DLD1 (cell line): ENCODE measurements at regions not wholly inside any gene's neighbourhood (a gene's known extent, or its start where the extent isn't known, plus 50 kb on each side); places are given as distances from the start of the nearest gene placed in this dataset.

Experiments
- in situ Hi-C: cut with HindIII; loops from 2 replicates; pipeline ENCODE4 v1.10.0; 2017; ENCODE audit warnings: low sequenced_read_pairs

- in situ Hi-C loops, result no loop called here
These were observed 231.8 kb downstream of the PIK3R1 start for GRCh38 chr5:68447136-68447929.

GRCh38 chr5:68449380-68449779, 233.8 kb downstream of the PIK3R1 start:
- in situ Hi-C loops, result no loop called here

GRCh38 chr5:68450245-68450852, 234.8 kb downstream of the PIK3R1 start:
- in situ Hi-C loops, result loop anchor here (25.0 kb wide), 1 partner anchor 537 kb away; no protein-coding TSS in a partner anchor

GRCh38 chr5:68452286-68452685, 236.7 kb downstream of the PIK3R1 start:
- in situ Hi-C loops, result loop anchor here (25.0 kb wide), 1 partner anchor 535 kb away; no protein-coding TSS in a partner anchor

DNA sequence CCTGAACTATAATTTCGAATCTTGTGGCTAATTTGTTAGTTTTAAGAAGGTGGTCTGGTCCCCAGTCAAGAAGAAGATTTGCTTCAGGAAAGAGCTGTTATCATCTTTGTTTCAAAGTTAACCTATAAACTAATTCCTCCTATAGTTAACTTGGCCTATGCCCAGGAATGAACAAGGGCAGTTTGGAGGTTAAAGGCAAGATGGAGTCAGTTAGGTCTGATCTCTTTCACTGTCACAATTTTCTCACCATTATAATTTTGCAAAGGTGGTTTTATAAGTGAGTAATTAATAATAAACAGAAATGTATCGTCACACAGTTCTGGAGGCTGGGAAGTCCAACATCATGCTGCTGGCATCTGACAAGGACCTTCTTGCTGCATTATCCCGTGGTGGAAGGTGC, 238.6 kb downstream of the PIK3R1 start:
- in situ Hi-C loops, result loop anchor here (25.0 kb wide), 1 partner anchor 533 kb away; no protein-coding TSS in a partner anchor

- in situ Hi-C loops, result loop anchor here (25.0 kb wide), 1 partner anchor 533 kb away; no protein-coding TSS in a partner anchor
These were observed 239.2 kb downstream of the PIK3R1 start for GRCh38 chr5:68454766-68455165.

DNA sequence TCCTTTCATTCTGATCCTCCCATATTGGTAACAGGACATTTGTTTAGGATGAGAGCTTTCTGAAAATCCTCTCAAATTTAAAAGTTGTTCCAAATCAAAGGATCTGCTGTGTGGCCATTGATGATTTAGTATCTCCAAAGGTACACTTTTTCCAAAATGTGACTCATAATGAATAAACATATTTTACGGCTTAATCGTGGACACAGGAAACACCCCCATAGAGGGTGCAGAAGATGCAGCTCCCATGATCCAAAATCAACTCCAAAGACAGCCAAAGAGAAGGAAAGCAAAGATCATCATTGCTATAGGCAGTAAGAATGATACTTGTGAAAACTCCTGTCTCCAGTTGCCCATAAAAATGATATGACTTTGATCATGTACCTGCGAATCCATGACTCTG, 239.7 kb downstream of the PIK3R1 start:
- in situ Hi-C loops, result loop anchor here (25.0 kb wide), 1 partner anchor 532 kb away; no protein-coding TSS in a partner anchor

DNA sequence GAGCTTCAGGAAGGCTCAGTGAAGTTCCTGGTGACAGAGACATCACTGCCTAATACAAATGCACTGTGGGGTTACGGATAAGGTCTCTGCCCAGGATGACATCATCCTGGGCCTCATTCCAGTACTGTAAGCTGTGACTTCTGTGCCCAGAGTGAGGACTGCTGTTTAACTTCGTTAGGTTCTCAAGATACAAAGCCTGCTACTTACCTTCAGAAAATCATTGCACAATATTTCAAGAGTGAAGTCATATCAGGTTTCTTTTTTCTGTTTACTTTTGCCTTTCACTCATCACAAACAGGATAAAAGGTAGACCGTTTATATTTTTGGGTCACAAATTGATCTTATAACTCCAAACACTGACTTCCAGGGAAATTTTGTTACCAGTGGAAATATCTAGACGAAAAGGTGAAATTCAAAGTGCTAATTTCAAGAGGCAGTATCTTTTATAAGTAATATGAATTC, 241.2 kb downstream of the PIK3R1 start:
- in situ Hi-C loops, result loop anchor here (25.0 kb wide), 1 partner anchor 531 kb away; no protein-coding TSS in a partner anchor

DNA sequence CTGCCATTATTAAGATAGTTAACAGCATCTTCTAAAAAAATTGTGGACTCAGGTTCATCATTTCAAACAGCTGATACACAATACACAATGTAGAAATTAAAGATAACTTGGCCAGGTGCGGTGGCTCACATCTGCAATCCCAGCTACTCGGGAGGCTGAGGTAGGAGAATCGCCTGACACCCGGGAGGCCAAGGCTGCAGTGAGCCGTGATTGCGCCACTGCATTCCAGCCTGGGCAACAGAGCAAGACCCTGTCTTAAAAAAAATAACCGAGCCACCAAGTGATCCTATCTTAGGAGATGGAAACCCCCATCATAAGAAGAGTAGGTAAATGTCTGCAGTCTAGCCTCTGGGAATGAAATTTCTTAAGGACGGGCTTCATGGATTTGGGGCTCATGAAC, 241.7 kb downstream of the PIK3R1 start:
- in situ Hi-C loops, result loop anchor here (25.0 kb wide), 1 partner anchor 530 kb away; no protein-coding TSS in a partner anchor

GRCh38 chr5:68458416-68459021, 243.0 kb downstream of the PIK3R1 start:
- in situ Hi-C loops, result loop anchor here (25.0 kb wide), 1 partner anchor 529 kb away; no protein-coding TSS in a partner anchor

GRCh38 chr5:68459093-68459809, 243.7 kb downstream of the PIK3R1 start:
- in situ Hi-C loops, result loop anchor here (25.0 kb wide), 1 partner anchor 528 kb away; no protein-coding TSS in a partner anchor

GRCh38 chr5:68459810-68460139, 244.2 kb downstream of the PIK3R1 start:
- in situ Hi-C loops, result loop anchor here (25.0 kb wide), 1 partner anchor 528 kb away; no protein-coding TSS in a partner anchor

GRCh38 chr5:68460147-68460798, 244.7 kb downstream of the PIK3R1 start:
- in situ Hi-C loops, result loop anchor here (25.0 kb wide), 1 partner anchor 527 kb away; no protein-coding TSS in a partner anchor

DNA sequence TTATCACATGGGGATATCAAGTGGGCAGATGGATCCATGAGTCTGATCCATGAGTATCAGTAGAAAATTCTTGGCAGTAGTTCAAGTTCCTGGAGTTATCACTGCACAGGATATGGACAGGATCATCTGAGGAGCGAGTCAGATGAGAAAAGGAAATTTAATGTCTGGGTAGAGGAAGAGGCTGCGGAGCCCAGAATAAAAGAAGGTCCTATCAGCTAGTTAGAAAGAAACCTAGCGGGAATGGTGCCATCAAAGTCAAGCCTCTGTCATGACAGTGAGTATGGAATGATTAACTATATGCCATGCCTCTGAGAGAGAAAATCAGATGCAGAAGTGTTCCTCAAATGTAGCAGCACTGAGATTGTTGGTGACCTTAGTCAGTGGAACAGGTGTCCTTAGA, 248.1 kb downstream of the PIK3R1 start:
- in situ Hi-C loops, result loop anchor here (25.0 kb wide), 1 partner anchor 524 kb away; no protein-coding TSS in a partner anchor

GRCh38 chr5:68464424-68464823, 248.9 kb downstream of the PIK3R1 start:
- in situ Hi-C loops, result loop anchor here (25.0 kb wide), 1 partner anchor 523 kb away; no protein-coding TSS in a partner anchor

DNA sequence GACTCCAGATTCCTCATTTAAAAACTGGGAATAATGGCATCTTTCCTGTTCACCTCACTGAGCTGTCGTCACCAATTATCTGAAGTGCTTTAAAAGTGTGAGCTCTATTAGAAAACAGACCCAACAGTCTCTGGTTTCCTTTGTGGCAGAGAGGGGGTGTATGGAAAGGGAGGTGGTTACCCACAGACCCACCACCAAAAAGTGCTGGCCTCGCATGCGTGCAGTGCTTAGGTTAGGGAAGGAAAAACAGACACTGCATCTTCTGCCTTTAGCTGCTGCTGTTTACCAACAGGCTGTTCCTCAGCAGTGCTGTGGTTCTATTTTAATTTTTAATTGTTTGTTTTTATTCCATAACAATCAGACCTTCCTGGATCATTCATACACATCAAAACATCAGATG, 249.6 kb downstream of the PIK3R1 start:
- in situ Hi-C loops, result loop anchor here (25.0 kb wide), 1 partner anchor 522 kb away; no protein-coding TSS in a partner anchor

DNA sequence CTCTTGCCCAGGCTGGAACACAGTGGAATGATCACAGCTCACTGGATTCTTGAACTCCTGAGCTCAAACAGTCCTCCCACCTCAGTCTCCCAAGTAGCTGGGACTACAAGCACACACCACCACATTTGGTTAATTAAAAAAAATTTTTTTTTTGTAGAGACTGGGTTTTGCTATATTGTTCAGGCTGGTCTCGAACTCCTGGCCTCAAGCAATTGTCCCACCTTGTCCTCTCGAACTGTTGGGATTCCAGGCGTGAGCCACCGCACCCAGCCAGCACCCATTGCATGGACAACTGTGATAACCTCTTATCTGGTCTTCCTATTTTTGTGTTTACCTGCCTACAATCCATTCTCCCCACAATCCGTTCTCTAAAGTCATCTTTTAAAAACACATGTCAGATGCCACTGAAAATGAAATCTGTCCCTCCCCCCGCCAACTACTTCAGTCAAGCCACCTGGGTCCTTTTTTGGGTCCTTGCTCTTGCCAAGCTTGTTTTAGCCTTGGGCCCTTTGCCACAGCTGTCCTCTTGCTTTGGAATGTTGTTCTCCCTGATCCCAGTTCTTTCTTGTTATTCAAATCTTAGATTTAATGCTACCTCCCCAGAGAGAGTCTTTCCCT, 250.5 kb downstream of the PIK3R1 start:
- in situ Hi-C loops, result loop anchor here (25.0 kb wide), 1 partner anchor 521 kb away; no protein-coding TSS in a partner anchor

DNA sequence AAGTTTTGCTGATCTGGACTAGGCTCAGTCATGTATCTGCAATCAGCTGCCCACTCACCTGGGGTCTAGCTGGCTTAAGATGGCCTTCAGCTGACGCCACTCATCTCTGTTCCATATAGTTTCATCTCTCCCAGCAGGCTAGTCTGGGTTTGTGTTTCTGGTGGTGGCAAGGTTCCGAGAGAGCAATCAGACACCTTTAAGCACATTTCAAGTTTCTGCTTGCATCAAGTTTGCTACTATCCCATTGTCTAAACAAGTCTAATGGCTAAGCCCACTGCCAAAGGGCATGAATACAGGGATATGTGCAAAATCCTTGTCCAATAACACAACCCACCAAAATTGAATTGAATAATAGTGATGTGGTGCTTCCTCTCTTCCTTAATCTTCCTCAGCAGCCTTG, 251.7 kb downstream of the PIK3R1 start:
- in situ Hi-C loops, result loop anchor here (25.0 kb wide), 1 partner anchor 520 kb away; no protein-coding TSS in a partner anchor

GRCh38 chr5:68467794-68468193, 252.2 kb downstream of the PIK3R1 start:
- in situ Hi-C loops, result loop anchor here (25.0 kb wide), 1 partner anchor 520 kb away; no protein-coding TSS in a partner anchor
